NCI-H1694 (cell line): ENCODE measurements at regions not wholly inside any gene's neighbourhood (a gene's known extent, or its start where the extent isn't known, plus 50 kb on each side); places are given as distances from the start of the nearest gene placed in this dataset.

ENCODE experiments used
- DNase-seq: peaks from one replicate; lab custom pipeline; 2025; lab: John Stamatoyannopoulos, UW

DNA sequence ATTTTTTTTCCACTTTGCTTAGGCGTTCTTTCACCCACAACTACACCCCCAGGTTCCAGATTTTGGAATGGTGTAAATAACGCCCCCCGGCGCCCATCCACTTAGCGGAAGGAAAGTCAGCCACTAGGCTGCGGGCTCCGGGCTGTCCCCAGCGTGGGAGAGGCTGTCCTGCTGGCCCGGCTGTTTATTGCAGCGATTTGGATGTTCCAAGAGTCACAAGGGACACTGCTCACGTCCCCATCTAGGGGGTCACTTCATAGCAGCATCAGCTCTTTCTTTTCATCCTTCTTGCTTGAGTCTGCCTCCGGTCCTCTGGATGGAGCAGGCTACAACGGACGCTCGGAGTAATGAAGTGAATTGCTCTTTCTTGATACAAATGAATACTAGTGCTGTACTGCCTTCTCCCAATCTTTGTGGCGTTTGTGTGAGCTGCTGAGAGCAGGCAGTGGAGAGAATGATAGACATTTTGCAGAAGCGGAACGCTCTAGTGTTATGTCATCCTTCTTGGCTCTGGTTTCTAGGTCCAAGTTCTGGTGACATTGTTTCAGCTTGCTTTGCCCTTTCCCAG is 50.7 kb upstream of the PAIP2B start:
- peak; percentile 40 for DNase-seq

DNA sequence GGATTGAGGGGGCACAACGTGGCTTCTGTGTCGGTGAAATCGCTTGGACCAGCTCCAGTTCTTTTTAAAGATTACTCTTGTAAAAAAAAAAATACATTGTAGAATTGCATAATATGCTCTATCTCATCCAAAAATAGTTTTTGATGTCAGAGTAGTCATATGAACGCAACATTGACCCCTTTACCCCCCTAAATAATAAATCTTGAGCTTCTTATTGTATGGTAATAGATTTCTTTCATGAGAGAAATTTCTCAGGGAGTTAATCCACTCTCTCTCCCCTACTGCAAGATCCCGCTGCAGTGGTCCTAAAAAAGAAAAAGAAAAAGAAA is 50.2 kb upstream of the PAIP2B start:
- DNase-seq = no peak

DNA sequence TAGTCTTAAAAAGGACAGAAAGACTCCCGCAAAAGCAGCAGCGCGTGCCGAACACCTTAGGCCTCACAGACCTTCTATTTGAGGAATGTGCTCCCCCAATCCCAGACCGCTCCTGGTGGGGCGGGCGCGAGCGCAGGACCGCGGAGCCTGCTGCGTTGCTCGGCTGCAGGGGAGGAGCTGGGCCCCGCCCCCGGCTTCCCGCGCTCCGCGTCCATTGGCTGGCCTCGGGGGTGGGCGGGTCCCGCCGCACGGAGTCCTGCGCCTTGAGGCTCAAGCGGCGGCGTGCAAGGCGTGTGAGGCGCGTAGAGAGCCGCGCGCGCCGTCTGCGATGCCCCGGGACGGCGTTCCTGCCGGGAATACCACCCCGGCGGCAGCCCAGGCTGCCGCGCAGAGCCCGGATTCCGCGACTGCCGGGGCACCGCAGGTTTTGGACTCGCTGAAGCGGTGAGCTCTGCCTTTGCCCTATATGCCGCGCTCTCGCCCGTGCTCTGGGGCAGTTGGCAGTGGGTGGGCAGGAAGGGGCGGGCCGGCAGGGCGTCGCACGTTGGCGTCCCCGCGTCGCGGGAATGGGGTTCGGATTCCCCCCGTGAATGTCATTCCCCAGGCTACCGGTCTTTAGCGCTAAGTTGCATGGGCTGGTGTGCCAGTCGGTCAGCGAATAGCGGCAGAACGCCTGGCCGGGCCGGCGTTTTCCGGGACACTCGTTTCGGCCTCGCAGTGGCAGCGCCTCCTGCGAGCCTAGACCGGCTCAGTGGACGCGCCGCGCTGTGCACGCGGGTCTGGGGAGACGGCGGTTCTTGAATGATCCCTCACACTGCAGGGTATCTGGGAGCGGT is 49.6 kb upstream of the PAIP2B start:
- DNase-seq = peak; percentile 62
